ENCODE measurements at regions not wholly inside any gene's neighbourhood (a gene's known extent, or its start where the extent isn't known, plus 50 kb on each side); places are given as distances from the start of the nearest gene placed in this dataset.
"Not testable (repeated sequence)": the region's sequence is repeated elsewhere in the genome, so short reads cannot be mapped to it uniquely, and the experiment has no call there.

- no peak for DNase-seq (ENCODE audit: low spot score)
These were observed 65.8 kb downstream of the MTX3 start for GRCh38 chr5:79924936-79925893.

GRCh38 chr5:79923431-79923830 is 67.6 kb downstream of the MTX3 start:
- DNase-seq (ENCODE audit: low spot score): no peak

- DNase-seq (ENCODE audit: low spot score): no peak
These were observed 68.4 kb downstream of the MTX3 start for GRCh38 chr5:79922626-79923025.

GRCh38 chr5:79907452-79907851 is 83.6 kb downstream of the MTX3 start:
- DNase-seq (ENCODE audit: low spot score): not testable (repeated sequence)

GRCh38 chr5:79902571-79902970 is 88.5 kb downstream of the MTX3 start:
- DNase-seq (ENCODE audit: low spot score): not testable (repeated sequence)

GRCh38 chr5:79901631-79902030 is 89.4 kb downstream of the MTX3 start:
- DNase-seq (ENCODE audit: low spot score): no peak

- DNase-seq (ENCODE audit: low spot score): no peak
These were observed 92.5 kb downstream of the MTX3 start for GRCh38 chr5:79898611-79899010.

- no peak for DNase-seq (ENCODE audit: low spot score)
These were observed 97.1 kb downstream of the MTX3 start for GRCh38 chr5:79893976-79894375.

GRCh38 chr5:79893485-79893884 is 97.6 kb downstream of the MTX3 start:
- no peak for DNase-seq (ENCODE audit: low spot score)

GRCh38 chr5:79890930-79891249 is 100.2 kb downstream of the MTX3 start:
- no peak for DNase-seq (ENCODE audit: low spot score)

GRCh38 chr5:79890119-79890929 is 100.7 kb downstream of the MTX3 start:
- DNase-seq (ENCODE audit: low spot score): no peak

- DNase-seq (ENCODE audit: low spot score): no peak
These were observed 102.4 kb downstream of the MTX3 start for GRCh38 chr5:79888643-79889042.

GRCh38 chr5:79886925-79887655 is 104.0 kb downstream of the MTX3 start:
- peak; percentile 21 for DNase-seq (ENCODE audit: low spot score)

GRCh38 chr5:79886456-79886855 is 104.6 kb downstream of the MTX3 start:
- DNase-seq (ENCODE audit: low spot score): no peak

GRCh38 chr5:79879880-79880279 is 111.2 kb downstream of the MTX3 start:
- not testable (repeated sequence) for DNase-seq (ENCODE audit: low spot score)

GRCh38 chr5:79878721-79879336 is 112.2 kb downstream of the MTX3 start:
- DNase-seq (ENCODE audit: low spot score): no peak

- DNase-seq (ENCODE audit: low spot score): no peak
These were observed 112.9 kb downstream of the MTX3 start for GRCh38 chr5:79878136-79878679.

GRCh38 chr5:79876456-79876855 is 114.6 kb downstream of the MTX3 start:
- no peak for DNase-seq (ENCODE audit: low spot score)

GRCh38 chr5:79875230-79875629 is 115.8 kb downstream of the MTX3 start:
- DNase-seq (ENCODE audit: low spot score): no peak

- DNase-seq (ENCODE audit: low spot score): no peak
These were observed 117.9 kb downstream of the MTX3 start for GRCh38 chr5:79873187-79873586.

- DNase-seq (ENCODE audit: low spot score): no peak
These were observed 118.8 kb downstream of the MTX3 start for GRCh38 chr5:79872291-79872690.

Measured in umbilical cord (tissue), 1 donor.